ENCODE measurements at regions not wholly inside any gene's neighbourhood (a gene's known extent, or its start where the extent isn't known, plus 50 kb on each side); places are given as distances from the start of the nearest gene placed in this dataset.

DNA sequence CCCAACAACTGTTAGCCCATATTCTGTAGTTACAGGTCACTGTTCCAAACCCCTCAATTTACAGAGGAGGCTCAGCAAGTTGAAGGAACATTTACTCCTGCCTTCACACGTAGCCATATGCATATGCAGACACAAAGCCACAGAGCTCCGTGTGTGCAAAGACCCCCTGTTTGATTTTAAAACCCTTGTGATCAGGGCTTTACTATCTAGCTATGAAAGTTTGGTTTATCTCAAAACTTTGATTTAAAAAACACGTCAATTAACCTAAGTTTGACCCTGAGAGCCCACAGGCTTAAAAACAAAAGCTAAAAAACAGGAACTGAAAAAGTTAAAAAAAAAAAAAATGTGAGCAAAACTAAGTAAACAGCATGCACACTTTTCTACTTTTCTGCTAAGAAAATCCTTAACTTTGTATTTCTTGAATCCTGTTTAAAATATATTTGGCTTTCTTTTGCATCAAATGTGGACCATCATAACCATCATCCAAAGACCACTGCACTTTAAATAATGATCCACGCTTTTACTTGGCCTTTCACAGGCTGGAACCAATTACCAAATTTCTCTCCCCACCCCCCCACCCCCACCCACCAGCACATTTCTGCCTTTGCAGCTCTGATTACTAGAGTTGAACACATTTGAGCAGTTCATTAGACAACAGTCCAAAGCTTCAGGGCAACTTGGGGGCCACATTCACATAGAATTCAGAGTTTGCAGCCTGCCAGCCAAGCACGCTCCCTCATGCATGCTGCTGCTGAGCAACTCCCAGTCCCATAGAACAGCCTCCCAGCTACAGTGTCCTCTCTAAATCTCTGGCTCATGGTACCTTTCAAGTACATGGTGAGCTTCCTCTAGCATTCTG is 128.8 kb upstream of the MAP3K1 start (continued):
- no peak for TF ChIP-seq ZBTB49 (CRISPR knock-in tag; IDR thresholded peaks at IDR 0.05; ENCODE audit: borderline replicate concordance)

DNA sequence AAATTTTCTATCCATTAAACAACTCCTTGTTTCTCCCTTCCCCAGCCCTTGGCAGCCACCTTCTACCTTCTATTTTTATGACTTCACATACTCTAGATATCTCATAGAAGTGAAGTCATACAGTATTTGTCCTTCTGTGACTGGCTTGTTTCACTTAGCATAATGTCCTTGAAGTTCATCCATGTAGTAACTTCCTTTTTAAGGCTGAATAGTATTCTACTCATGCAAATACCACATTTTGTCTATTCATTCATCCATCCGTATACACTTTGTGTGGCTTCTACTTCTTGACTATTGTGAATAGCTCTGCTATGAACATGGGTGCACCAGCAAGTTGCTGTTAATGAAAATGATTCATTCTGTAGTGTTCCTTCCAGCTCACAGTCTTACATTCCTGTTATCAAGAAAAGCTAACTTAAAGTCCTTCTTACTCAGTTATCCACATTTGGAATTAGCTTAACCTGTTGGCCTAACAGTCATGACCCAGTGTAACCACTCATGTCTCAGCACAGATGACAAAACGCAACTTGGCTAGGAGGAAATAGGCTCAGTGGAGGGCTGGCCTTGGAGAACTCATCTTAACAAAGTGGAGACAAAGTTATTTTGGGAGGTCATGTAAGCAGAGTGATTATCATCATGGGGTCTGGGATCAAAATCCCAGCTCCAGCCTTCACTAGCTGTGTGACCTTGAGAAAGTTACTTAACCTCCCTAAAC is 129.7 kb upstream of the MAP3K1 start:
- H3K4me3 ChIP-seq, result no peak overlapping the region
- H3K27me3 ChIP-seq (ENCODE audit: control insufficient read depth in 2 of 2, insufficient read depth in 2 of 2, low read length in 2 of 2), result peaks cover 0 to 10% of the 10 kb centered on the region in 2 experiments; a peak in 2 of 5 replicates
- no peak for DNase-seq (ENCODE audit: extremely low read depth in 1 of 4, low spot score in 3 of 4)
- no peaks in the 10 kb centered on the region for H3K79me2 ChIP-seq (ENCODE audit: control insufficient read depth, insufficient read depth, low read length)
- H2AFZ ChIP-seq (ENCODE audit: low read depth, low read length), result no peak overlapping the region
- intact Hi-C loops (cut with micrococcal nuclease) (no loop called here), in situ Hi-C loops (cut with MboI) (no loop called here)
- ChIA-PET POLR2A (interaction anchor here (1.4 kb wide), 1 partner anchor 19 kb away, joined by 3 read pairs; no protein-coding TSS in a partner anchor), CTCF (ENCODE audit: low intra/inter-chr PET ratio) (no interaction called here)
- no peaks in the 10 kb centered on the region for H3K9me1 ChIP-seq (ENCODE audit: control insufficient read depth, insufficient read depth, low read length)
- BruUV-seq (replicated peaks), result no TSS peak
- H3K36me3 ChIP-seq (ENCODE audit: control insufficient read depth, insufficient read depth, low read length), result no peaks in the 10 kb centered on the region
- H3K9ac ChIP-seq (ENCODE audit: insufficient read depth in 1 of 2, low read depth in 2 of 2, low read length in 2 of 2), result no peak overlapping the region
- FAIRE-seq, result no peak
- no peak overlapping the region for H3K27ac ChIP-seq (ENCODE audit: extremely low read depth, low read depth, low read length)
- 5% methylated on average over 2 of the region's 2 CpGs for WGBS (ENCODE audit: insufficient coverage, low coverage, missing lambda C conversion rate)
- peaks cover 0 to 4% of the 10 kb centered on the region in 2 experiments; a peak in 3 of 5 replicates for H3K4me1 ChIP-seq (replicated peaks in 1 of 2; ENCODE audit: control insufficient read depth in 2 of 2, insufficient read depth in 2 of 2, low read length in 2 of 2)
- H3K9me3 ChIP-seq (replicated peaks; ENCODE audit: control insufficient read depth, insufficient read depth, low read depth, low read length), result no peaks in the 10 kb centered on the region
- ATAC-seq, result no peak
- H4K20me1 ChIP-seq (replicated peaks; ENCODE audit: control insufficient read depth, insufficient read depth, low read length), result no peaks in the 10 kb centered on the region
- H3K4me2 ChIP-seq (ENCODE audit: insufficient read depth, low read length), result no peak overlapping the region
- TF ChIP-seq POLR3G (IDR thresholded peaks at IDR 0.05; ENCODE audit: extremely low read depth, insufficient read length, insufficient replicate concordance) (no peak), ZBTB5 (IDR thresholded peaks at IDR 0.05) (no peak), CCNT2 (IDR thresholded peaks at IDR 0.05; ENCODE audit: borderline replicate concordance, extremely low read depth, insufficient read length, low read depth, low read length) (no peak), CBFA2T3 (IDR thresholded peaks at IDR 0.05) (no peak), TEAD1 (CRISPR knock-in tag; IDR thresholded peaks at IDR 0.05) (no peak), RUNX1 (IDR thresholded peaks at IDR 0.05; ENCODE audit: low read depth) (no peak), SAP30 (IDR thresholded peaks at IDR 0.05; ENCODE audit: borderline replicate concordance, insufficient read depth, low read depth, low read length, poor library complexity, severe bottlenecking) (no peak), ELK1 (CRISPR knock-in tag; IDR thresholded peaks at IDR 0.05) (no peak), FOXM1 (IDR thresholded peaks at IDR 0.05; ENCODE audit: low read depth) (no peak), FOXM1 (CRISPR knock-in tag; IDR thresholded peaks at IDR 0.05; ENCODE audit: low read depth) (no peak)

Data from K562 (cell line).